ENCODE measurements at regions not wholly inside any gene's neighbourhood (a gene's known extent, or its start where the extent isn't known, plus 50 kb on each side); places are given as distances from the start of the nearest gene placed in this dataset.

DNA sequence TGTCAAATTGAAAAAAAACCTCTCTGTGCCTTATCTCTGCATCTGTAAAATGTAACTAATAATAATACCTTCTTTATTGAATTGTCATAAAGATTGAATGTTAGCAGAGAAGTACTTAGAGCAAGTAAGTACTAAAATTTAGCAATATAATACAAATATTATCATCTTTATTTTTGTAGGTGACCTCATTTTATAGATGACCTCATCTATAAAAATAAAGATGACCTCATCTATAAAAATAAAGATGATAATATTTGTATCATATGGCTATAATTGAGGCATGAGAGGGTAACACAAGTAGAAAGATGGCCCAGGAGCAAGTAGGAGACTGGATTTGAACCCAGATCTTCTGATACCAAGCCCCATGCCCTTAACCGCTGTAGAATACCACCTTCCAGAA lies 193.2 kb upstream of the FOXD3 start:
- TF ChIP-seq POLR2A (IDR thresholded peaks at IDR 0.05; ENCODE audit: low read length) (no peak), GATA1 (IDR thresholded peaks at IDR 0.05; ENCODE audit: low read depth, low read length) (no peak)

All from erythroblast (primary cell).